ENCODE measurements at regions not wholly inside any gene's neighbourhood (a gene's known extent, or its start where the extent isn't known, plus 50 kb on each side); places are given as distances from the start of the nearest gene placed in this dataset.

DNA sequence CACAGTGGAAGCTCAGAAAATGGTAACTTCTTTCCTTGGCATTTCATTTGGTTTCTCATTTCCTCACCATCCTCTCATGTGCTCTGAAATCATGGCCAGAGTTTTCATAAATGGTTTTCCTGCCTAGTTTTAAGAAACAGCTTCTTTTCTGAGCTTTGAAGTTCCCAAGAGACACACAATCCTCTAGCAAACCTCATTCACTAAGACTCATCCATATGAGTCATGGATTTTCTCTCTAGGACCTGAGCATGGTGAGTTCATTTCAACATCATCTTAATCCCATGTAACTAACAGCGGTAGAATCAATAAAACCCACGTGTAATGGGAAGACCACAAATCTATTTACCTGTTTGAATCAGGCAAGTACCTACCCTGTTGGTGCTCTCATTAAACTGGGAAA is 274.5 kb upstream of the LRTM1 start:
- no peaks in the 10 kb centered on the region for H3K27me3 ChIP-seq
- no peaks in the 10 kb centered on the region for H3K9me3 ChIP-seq
- no peaks in the 10 kb centered on the region for H3K4me1 ChIP-seq
- TF ChIP-seq, protein P1, sequence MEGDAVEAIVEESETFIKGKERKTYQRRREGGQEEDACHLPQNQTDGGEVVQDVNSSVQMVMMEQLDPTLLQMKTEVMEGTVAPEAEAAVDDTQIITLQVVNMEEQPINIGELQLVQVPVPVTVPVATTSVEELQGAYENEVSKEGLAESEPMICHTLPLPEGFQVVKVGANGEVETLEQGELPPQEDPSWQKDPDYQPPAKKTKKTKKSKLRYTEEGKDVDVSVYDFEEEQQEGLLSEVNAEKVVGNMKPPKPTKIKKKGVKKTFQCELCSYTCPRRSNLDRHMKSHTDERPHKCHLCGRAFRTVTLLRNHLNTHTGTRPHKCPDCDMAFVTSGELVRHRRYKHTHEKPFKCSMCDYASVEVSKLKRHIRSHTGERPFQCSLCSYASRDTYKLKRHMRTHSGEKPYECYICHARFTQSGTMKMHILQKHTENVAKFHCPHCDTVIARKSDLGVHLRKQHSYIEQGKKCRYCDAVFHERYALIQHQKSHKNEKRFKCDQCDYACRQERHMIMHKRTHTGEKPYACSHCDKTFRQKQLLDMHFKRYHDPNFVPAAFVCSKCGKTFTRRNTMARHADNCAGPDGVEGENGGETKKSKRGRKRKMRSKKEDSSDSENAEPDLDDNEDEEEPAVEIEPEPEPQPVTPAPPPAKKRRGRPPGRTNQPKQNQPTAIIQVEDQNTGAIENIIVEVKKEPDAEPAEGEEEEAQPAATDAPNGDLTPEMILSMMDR (IDR thresholded peaks at IDR 0.05): no peak
- TF ChIP-seq POLR2A (IDR thresholded peaks at IDR 0.05): no peak
- TF ChIP-seq POLR2AphosphoS5 (IDR thresholded peaks at IDR 0.05): no peak
- H3K4me3 ChIP-seq: no peak overlapping the region
- no peak overlapping the region for H3K27ac ChIP-seq
- no peaks in the 10 kb centered on the region for H3K36me3 ChIP-seq
- intact Hi-C loops (cut with DNase I; ENCODE audit: low total_unique reads): no loop called here
- DNase-seq (ENCODE audit: low spot score in 2 of 2): no peak

DNA sequence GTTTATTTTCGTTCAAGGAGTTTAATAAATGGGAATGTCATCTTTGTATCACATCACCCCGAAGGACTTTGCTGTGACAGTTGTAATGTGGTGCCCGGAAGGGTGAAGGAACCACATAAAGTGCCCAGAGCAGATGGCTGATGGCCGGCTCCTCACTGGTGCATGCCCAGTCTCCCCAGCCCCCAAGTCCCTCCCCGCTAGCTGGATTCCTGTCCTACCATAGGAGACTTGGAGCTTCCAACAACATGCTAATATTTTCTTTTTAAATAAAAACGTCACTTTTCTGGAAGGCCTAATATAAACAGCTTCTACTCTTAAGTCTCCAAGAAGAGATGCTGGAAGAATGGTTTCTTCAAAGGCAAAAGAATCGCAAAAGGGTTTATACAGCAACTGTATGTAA is 273.9 kb upstream of the LRTM1 start:
- no peaks in the 10 kb centered on the region for H3K4me1 ChIP-seq
- TF ChIP-seq POLR2A (IDR thresholded peaks at IDR 0.05): no peak
- TF ChIP-seq, protein P1 (IDR thresholded peaks at IDR 0.05): no peak
- H3K4me3 ChIP-seq: no peak overlapping the region
- intact Hi-C loops (cut with DNase I; ENCODE audit: low total_unique reads): no loop called here
- H3K9me3 ChIP-seq: no peaks in the 10 kb centered on the region
- H3K27me3 ChIP-seq: no peaks in the 10 kb centered on the region
- H3K27ac ChIP-seq: no peak overlapping the region
- DNase-seq (ENCODE audit: low spot score in 2 of 2): no peak
- no peaks in the 10 kb centered on the region for H3K36me3 ChIP-seq

GRCh38 chr3:55200906-55201305 is 273.0 kb upstream of the LRTM1 start:
- Histone ChIP-seq H3K4me1 (no peaks in the 10 kb centered on the region), H3K9me3 (no peaks in the 10 kb centered on the region), H3K4me3 (no peak overlapping the region), H3K27me3 (no peaks in the 10 kb centered on the region), H3K36me3 (no peaks in the 10 kb centered on the region), H3K27ac (no peak overlapping the region)
- intact Hi-C loops (cut with DNase I; ENCODE audit: low total_unique reads): no loop called here
- DNase-seq (ENCODE audit: low spot score in 2 of 2): no peak
- TF ChIP-seq POLR2A (IDR thresholded peaks at IDR 0.05): no peak
- no peak for TF ChIP-seq POLR2AphosphoS5 (IDR thresholded peaks at IDR 0.05)
- TF ChIP-seq, protein P1 (IDR thresholded peaks at IDR 0.05): no peak

DNA sequence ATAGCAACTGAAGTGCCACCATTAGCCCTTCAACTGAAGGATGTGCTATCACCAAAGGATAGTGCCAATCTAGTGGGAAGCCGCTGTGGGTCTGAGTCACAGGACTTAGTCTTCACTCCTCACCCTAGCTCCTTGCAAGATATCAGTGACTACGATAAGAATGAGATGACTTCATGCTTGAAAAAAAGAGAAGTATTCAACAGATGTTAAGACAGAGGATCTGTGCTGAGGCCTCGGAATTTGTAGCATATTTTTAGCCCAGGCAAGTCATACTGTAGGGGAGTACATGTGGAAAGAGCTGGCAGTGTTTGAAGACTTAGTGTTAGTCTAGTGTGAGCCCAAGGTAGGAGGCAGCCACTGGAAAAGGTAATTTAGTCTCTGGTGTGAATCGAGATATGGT is 270.7 kb upstream of the LRTM1 start:
- intact Hi-C loops (cut with DNase I; ENCODE audit: low total_unique reads): no loop called here
- no peaks in the 10 kb centered on the region for H3K27me3 ChIP-seq
- H3K4me1 ChIP-seq: no peaks in the 10 kb centered on the region
- TF ChIP-seq POLR2A (IDR thresholded peaks at IDR 0.05) (no peak), POLR2AphosphoS5 (IDR thresholded peaks at IDR 0.05) (no peak)
- TF ChIP-seq, protein P1 (IDR thresholded peaks at IDR 0.05): no peak
- no peak overlapping the region for H3K4me3 ChIP-seq
- no peaks in the 10 kb centered on the region for H3K36me3 ChIP-seq
- no peaks in the 10 kb centered on the region for H3K9me3 ChIP-seq
- no peak for DNase-seq (ENCODE audit: low spot score in 2 of 2)
- H3K27ac ChIP-seq: no peak overlapping the region

DNA sequence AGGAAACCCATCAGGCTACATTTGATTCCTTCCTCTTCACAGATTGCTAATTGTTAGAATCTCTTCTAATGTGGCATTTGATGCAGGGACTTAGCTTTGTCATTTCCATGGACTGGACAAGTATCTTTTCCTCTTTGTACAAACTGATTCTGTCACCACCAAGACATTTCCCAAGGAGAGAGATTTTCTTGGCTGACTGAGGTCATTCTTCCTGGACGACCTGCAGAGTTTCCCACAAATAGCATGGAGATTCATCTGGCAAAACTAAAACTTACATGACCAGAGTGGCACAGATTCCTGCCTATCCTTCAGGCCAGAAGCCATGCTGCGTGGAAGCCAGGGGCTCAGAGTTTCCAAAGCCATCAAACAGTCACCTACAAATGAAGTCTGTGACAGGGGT is 269.2 kb upstream of the LRTM1 start:
- Histone ChIP-seq H3K9me3 (no peaks in the 10 kb centered on the region), H3K27me3 (no peaks in the 10 kb centered on the region), H3K36me3 (no peaks in the 10 kb centered on the region), H3K4me1 (no peaks in the 10 kb centered on the region), H3K27ac (no peak overlapping the region), H3K4me3 (no peak overlapping the region)
- TF ChIP-seq, protein P1 (IDR thresholded peaks at IDR 0.05): no peak
- TF ChIP-seq POLR2A (IDR thresholded peaks at IDR 0.05): no peak
- TF ChIP-seq POLR2AphosphoS5 (IDR thresholded peaks at IDR 0.05): no peak
- intact Hi-C loops (cut with DNase I; ENCODE audit: low total_unique reads): no loop called here
- DNase-seq (ENCODE audit: low spot score in 2 of 2): no peak
